ENCODE measurements at regions not wholly inside any gene's neighbourhood (a gene's known extent, or its start where the extent isn't known, plus 50 kb on each side); places are given as distances from the start of the nearest gene placed in this dataset.

GRCh38 chr6:16973545-16974386 lies 128.1 kb upstream of the STMND1 start:
- WGBS = 81% methylated on average over 12 of the region's 12 CpGs
- Histone ChIP-seq H3K9me3 (no peaks in the 10 kb centered on the region), H3K27me3 (replicated peaks; ENCODE audit: insufficient read depth) (no peaks in the 10 kb centered on the region), H3K4me3 (no peak overlapping the region), H3K4me1 (replicated peaks) (no peaks in the 10 kb centered on the region), H3K27ac (no peak overlapping the region), H3K36me3 (no peaks in the 10 kb centered on the region)
- TF ChIP-seq POLR2AphosphoS5 (IDR thresholded peaks at IDR 0.05) = no peak
- TF ChIP-seq POLR2A (IDR thresholded peaks at IDR 0.05) = no peak
- no peak for TF ChIP-seq CTCF (IDR thresholded peaks at IDR 0.05)
- intact Hi-C loops (cut with DNase I) = no loop called here
- DNase-seq (ENCODE audit: low spot score) = no peak

GRCh38 chr6:16973051-16973450 lies 128.8 kb upstream of the STMND1 start:
- Histone ChIP-seq H3K36me3 (no peaks in the 10 kb centered on the region), H3K4me3 (no peak overlapping the region), H3K27ac (no peak overlapping the region), H3K27me3 (replicated peaks; ENCODE audit: insufficient read depth) (no peaks in the 10 kb centered on the region), H3K4me1 (replicated peaks) (no peaks in the 10 kb centered on the region), H3K9me3 (no peaks in the 10 kb centered on the region)
- no peak for DNase-seq (ENCODE audit: low spot score)
- intact Hi-C loops (cut with DNase I) = no loop called here
- WGBS = 95% methylated on average over 5 of the region's 5 CpGs
- no peak for TF ChIP-seq POLR2AphosphoS5 (IDR thresholded peaks at IDR 0.05)
- TF ChIP-seq POLR2A (IDR thresholded peaks at IDR 0.05) = no peak
- TF ChIP-seq CTCF (IDR thresholded peaks at IDR 0.05) = no peak

GRCh38 chr6:16972535-16972934 lies 129.3 kb upstream of the STMND1 start:
- 93% methylated on average over 2 of the region's 2 CpGs for WGBS

GRCh38 chr6:16969699-16970655 lies 131.9 kb upstream of the STMND1 start:
- no peaks in the 10 kb centered on the region for H3K4me1 ChIP-seq (replicated peaks)
- no peak for DNase-seq (ENCODE audit: low spot score)
- no peak for TF ChIP-seq POLR2AphosphoS5 (IDR thresholded peaks at IDR 0.05)
- TF ChIP-seq CTCF (IDR thresholded peaks at IDR 0.05) = no peak
- TF ChIP-seq POLR2A (IDR thresholded peaks at IDR 0.05) = no peak
- 28% methylated on average over 4 of the region's 4 CpGs for WGBS
- no peaks in the 10 kb centered on the region for H3K27me3 ChIP-seq (replicated peaks; ENCODE audit: insufficient read depth)
- H3K9me3 ChIP-seq = no peaks in the 10 kb centered on the region
- no peak overlapping the region for H3K4me3 ChIP-seq
- no peak overlapping the region for H3K27ac ChIP-seq
- H3K36me3 ChIP-seq = no peaks in the 10 kb centered on the region
- intact Hi-C loops (cut with DNase I) = loop anchor here (5.0 to 10.0 kb wide), 4 partner anchors 117 to 635 kb away; no protein-coding TSS in a partner anchor

More at GRCh38 chr6:16972535-16972934, 129.3 kb upstream of the STMND1 start:
- no peak overlapping the region for H3K27ac ChIP-seq
- intact Hi-C loops (cut with DNase I) = no loop called here
- TF ChIP-seq POLR2AphosphoS5 (IDR thresholded peaks at IDR 0.05) (no peak), POLR2A (IDR thresholded peaks at IDR 0.05) (no peak), CTCF (IDR thresholded peaks at IDR 0.05) (no peak)
- no peaks in the 10 kb centered on the region for H3K27me3 ChIP-seq (replicated peaks; ENCODE audit: insufficient read depth)
- no peaks in the 10 kb centered on the region for H3K9me3 ChIP-seq
- DNase-seq (ENCODE audit: low spot score) = no peak
- H3K36me3 ChIP-seq = no peaks in the 10 kb centered on the region
- no peaks in the 10 kb centered on the region for H3K4me1 ChIP-seq (replicated peaks)
- no peak overlapping the region for H3K4me3 ChIP-seq

Data from prostate gland (tissue), 2 donors.